HCT116 (cell line): ENCODE measurements at regions not wholly inside any gene's neighbourhood (a gene's known extent, or its start where the extent isn't known, plus 50 kb on each side); places are given as distances from the start of the nearest gene placed in this dataset.

ENCODE experiments used
- ATAC-seq: fragments of 200-7000 bp; cut with Tn5 transposase; 2 replicates; pipeline ENCODE4 v1.9.1; 2020; ENCODE audit warnings: mild to moderate bottlenecking, moderate library complexity
- BruUV-seq: library from RNA; stranded (reverse); fragments of 400-500 nt; replicated peaks from 2 replicates; lab custom pipeline; 2021; lab: Mats Ljungman, UMichigan
- CTCF ChIA-PET: fragments of 300-600 bp; sonication (Branson Sonifier 250); formaldehyde crosslinking; loops from one replicate; lab custom pipeline; 2021; ENCODE audit warnings: antibody characterized with exemption; lab: Charles Lee
- POLR2A ChIA-PET: fragments of 300-600, 350-600 bp; sonication (Branson Sonifier 250); formaldehyde crosslinking; loops from one replicate; lab custom pipeline; 2021; ENCODE audit warnings: antibody characterized with exemption; lab: Charles Lee
- RAD21 ChIA-PET, 2 experiments: fragments of 300-600 bp; sonication (Branson Sonifier 250); formaldehyde crosslinking; loops; one replicate each; lab custom pipeline; 2023; ENCODE audit warnings: low total read pairs in 2 of 2; ENCODE audit not compliant: uncharacterized antibody in 2 of 2, unreplicated experiment in 2 of 2, low non-redundant PET in 1 of 2; lab: Charles Lee
- DNase-seq: peaks from one replicate; pipeline ENCODE4 v3.0.0-alpha.2; 2010; ENCODE audit warnings: low read depth, low spot score
- H2AFZ ChIP-seq: fragments of 200-600 bp; shearing (Covaris generic), sonication (generic); 2 replicates; pipeline ENCODE4 v1.6.1; 2017; ENCODE audit warnings: low read depth, mixed run types, mixed read lengths, antibody characterized with exemption, low read length; ENCODE audit not compliant: poor library complexity, severe bottlenecking
- H3K27ac ChIP-seq: 2 replicates; pipeline ENCODE4 v1.5.1; 2012; ENCODE audit warnings: low read depth, low read length
- H3K27me3 ChIP-seq: fragments of 200-600 bp; sonication (generic); 2 replicates; pipeline ENCODE4 v1.6.1; 2016; ENCODE audit warnings: mixed run types, low read length, mixed read lengths; ENCODE audit not compliant: insufficient read depth
- H3K36me3 ChIP-seq, 2 experiments: fragments of 200-500 bp in 1 of 2; fragments of 200-600 bp in 1 of 2; sonication (Bioruptor generic) in 1 of 2; sonication (generic) in 1 of 2; 2 replicates each; pipeline versions ENCODE4 v1.5.1 to v1.6.1; 2014 to 2016; ENCODE audit warnings: low read length in 2 of 2, inconsistent platforms in 1 of 2, mixed read lengths in 1 of 2, mixed run types in 1 of 2; ENCODE audit not compliant: insufficient read depth in 2 of 2, control insufficient read depth in 1 of 2
- H3K4me1 ChIP-seq, 2 experiments: fragments of 200-600 bp in 1 of 2; sonication (generic) in 1 of 2; 2 replicates each; pipeline versions ENCODE4 v1.5.1 to v1.6.1; 2012 to 2017; ENCODE audit warnings: low read length in 2 of 2, inconsistent platforms in 1 of 2, mild to moderate bottlenecking in 1 of 2, mixed read lengths in 1 of 2, mixed run types in 1 of 2, moderate library complexity in 1 of 2; ENCODE audit not compliant: insufficient read depth in 2 of 2, control insufficient read depth in 1 of 2
- H3K4me2 ChIP-seq: fragments of 200-600 bp; sonication (generic); 2 replicates; pipeline ENCODE4 v1.6.1; 2017; ENCODE audit warnings: mixed run types, low read length, mixed read lengths
- H3K4me3 ChIP-seq, 2 experiments: fragments of 200-600 bp in 1 of 2; sonication (generic) in 1 of 2; replicated peaks in 1 of 2; 2 replicates each; pipeline ENCODE4 v1.5.1; 2011 to 2016; ENCODE audit warnings: low read length in 2 of 2, control low read depth in 1 of 2, low read depth in 1 of 2, mild to moderate bottlenecking in 1 of 2, mixed read lengths in 1 of 2, mixed run types in 1 of 2
- H3K79me2 ChIP-seq: fragments of 200-600 bp; sonication (generic); 2 replicates; pipeline ENCODE4 v1.6.1; 2017; ENCODE audit warnings: mild to moderate bottlenecking, mixed run types, low read length, moderate library complexity, mixed read lengths; ENCODE audit not compliant: insufficient read depth
- H3K9ac ChIP-seq: fragments of 200-600 bp; sonication (generic); 2 replicates; pipeline ENCODE4 v1.6.1; 2016; ENCODE audit warnings: low read length, mixed read lengths
- H3K9me2 ChIP-seq: fragments of 200-600 bp; sonication (generic), shearing (Covaris generic); 2 replicates; pipeline ENCODE4 v1.6.1; 2017; ENCODE audit warnings: mixed run types, mild to moderate bottlenecking, moderate library complexity; ENCODE audit not compliant: insufficient read depth
- H3K9me3 ChIP-seq, 2 experiments: fragments of 200-500 bp in 1 of 2; fragments of 200-600 bp in 1 of 2; sonication (Bioruptor generic) in 1 of 2; sonication (generic) in 1 of 2; 2 replicates each; pipeline ENCODE4 v1.6.1; 2014 to 2017; ENCODE audit warnings: low read length in 2 of 2, mixed read lengths in 2 of 2, inconsistent platforms in 1 of 2, low read depth in 1 of 2, mild to moderate bottlenecking in 1 of 2, mixed run types in 1 of 2, moderate library complexity in 1 of 2; ENCODE audit not compliant: control insufficient read depth in 1 of 2, insufficient read depth in 1 of 2
- H4K20me1 ChIP-seq: fragments of 200-600 bp; sonication (generic), shearing (Covaris generic); 2 replicates; pipeline ENCODE4 v1.6.1; 2017; ENCODE audit warnings: mixed run types, mild to moderate bottlenecking, moderate library complexity; ENCODE audit not compliant: insufficient read depth
- EGR1 ChIP-seq: IDR thresholded peaks from 2 replicates; pipeline ENCODE4 v1.6.1; 2012; ENCODE audit warnings: low read depth
- ELF1 ChIP-seq: IDR thresholded peaks from 2 replicates; pipeline ENCODE4 v1.6.1; 2012; ENCODE audit warnings: low read depth, borderline replicate concordance
- EZH2 ChIP-seq: fragments of 200-600 bp; sonication (generic); IDR thresholded peaks from 2 replicates; pipeline ENCODE4 v1.6.1; 2017; ENCODE audit warnings: antibody characterized with exemption, mixed run types
- FOSL1 ChIP-seq: IDR thresholded peaks from 2 replicates; pipeline ENCODE4 v1.6.1; 2012; ENCODE audit warnings: low read depth
- JUND ChIP-seq: IDR thresholded peaks from 2 replicates; pipeline ENCODE4 v1.6.1; 2012
- POLR2A ChIP-seq: IDR thresholded peaks from 2 replicates; pipeline ENCODE4 v1.7.0; 2011; ENCODE audit warnings: borderline replicate concordance; ENCODE audit not compliant: insufficient read depth, insufficient read length; ENCODE audit errors: extremely low read depth
- SP1 ChIP-seq: IDR thresholded peaks from 2 replicates; pipeline ENCODE4 v1.6.1; 2012; ENCODE audit warnings: low read depth
- YY1 ChIP-seq: IDR thresholded peaks from 2 replicates; pipeline ENCODE4 v1.6.1; 2011; ENCODE audit warnings: low read length, low read depth, moderate library complexity, mild to moderate bottlenecking; ENCODE audit not compliant: insufficient replicate concordance; ENCODE audit errors: extremely low read depth
- ZFX ChIP-seq: fragments of 450-650 bp; IDR thresholded peaks from 2 replicates; pipeline ENCODE4 v1.6.1; 2017
- ZNF274 ChIP-seq: fragments of 200-500 bp; sonication (Bioruptor generic); IDR thresholded peaks from 2 replicates; pipeline ENCODE4 v1.6.1; 2014; ENCODE audit warnings: mild to moderate bottlenecking, low read depth, low read length, inconsistent platforms
- intact Hi-C: fragments of 100-400 bp; cut with micrococcal nuclease; formaldehyde crosslinking; loops from 2 replicates; pipeline ENCODE4 v1.10.0; 2022
- TF ChIP-seq, protein P1 (sequence below), 3 experiments: fragments of 200-600 bp in 1 of 3; sonication (generic) in 1 of 3; IDR thresholded peaks in 2 of 3; conservative IDR thresholded peaks in 1 of 3; 2 replicates each; pipeline ENCODE4 v1.5.1; 2012 to 2017; ENCODE audit warnings: low read depth in 2 of 3, low read length in 2 of 3, antibody characterized with exemption in 1 of 3, borderline replicate concordance in 1 of 3, control low read depth in 1 of 3, mild to moderate bottlenecking in 1 of 3, mixed read lengths in 1 of 3, mixed run types in 1 of 3, moderate library complexity in 1 of 3; ENCODE audit not compliant: insufficient read depth in 1 of 3
- TF ChIP-seq, protein P2 (sequence below): IDR thresholded peaks from 2 replicates; pipeline ENCODE4 v1.6.1; 2011; ENCODE audit warnings: mild to moderate bottlenecking, low read length, moderate library complexity; ENCODE audit not compliant: insufficient replicate concordance; ENCODE audit errors: extremely low read depth
- TF ChIP-seq, protein P3 (sequence below): IDR thresholded peaks from 2 replicates; pipeline ENCODE4 v1.6.1; 2012; ENCODE audit warnings: low read depth

DNA sequence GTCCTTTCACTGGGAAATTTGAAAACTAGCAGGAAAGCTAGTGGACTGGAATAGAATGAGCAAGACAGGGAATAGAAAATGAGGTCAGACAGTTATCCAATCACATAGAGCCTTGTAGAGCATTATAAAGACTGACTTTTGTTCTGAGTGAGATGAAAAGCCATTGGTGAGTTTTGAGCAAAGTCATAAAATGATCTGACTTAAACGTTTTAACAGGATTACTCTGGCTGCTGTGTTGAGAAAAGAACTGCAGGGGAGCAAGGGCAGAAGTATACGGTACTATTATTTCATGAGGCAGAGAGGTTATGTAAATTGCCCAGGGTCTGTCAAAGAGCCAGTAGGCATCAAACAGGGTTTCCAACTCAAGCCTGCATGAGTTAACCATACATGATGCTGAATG lies 393.4 kb downstream of the TFEC start:
- ChIA-PET CTCF (no interaction called here), RAD21 (no interaction called here)
- Histone ChIP-seq H3K36me3 (no peaks in the 10 kb centered on the region), H3K9me2 (no peaks in the 10 kb centered on the region), H3K27me3 (no peaks in the 10 kb centered on the region), H3K27ac (no peak overlapping the region)
- DNase-seq, result no peak
- no peak for TF ChIP-seq JUND
- TF ChIP-seq, all 23 proteins: peak for 0
- intact Hi-C loops, result no loop called here
- POLR2A ChIA-PET, result no interaction called here
- no peak overlapping the region for H3K4me2 ChIP-seq
- no peaks in the 10 kb centered on the region for H4K20me1 ChIP-seq
- H3K9ac ChIP-seq, result no peak overlapping the region
- BruUV-seq, result no TSS peak
- no peak for ATAC-seq
- H3K4me3 ChIP-seq, result no peak overlapping the region
- no peak overlapping the region for H2AFZ ChIP-seq
- H3K9me3 ChIP-seq, result no peaks in the 10 kb centered on the region
- H3K4me1 ChIP-seq, result peaks cover 0 to 4% of the 10 kb centered on the region in 2 experiments; a peak in 1 of 4 replicates
- no peaks in the 10 kb centered on the region for H3K79me2 ChIP-seq

DNA sequence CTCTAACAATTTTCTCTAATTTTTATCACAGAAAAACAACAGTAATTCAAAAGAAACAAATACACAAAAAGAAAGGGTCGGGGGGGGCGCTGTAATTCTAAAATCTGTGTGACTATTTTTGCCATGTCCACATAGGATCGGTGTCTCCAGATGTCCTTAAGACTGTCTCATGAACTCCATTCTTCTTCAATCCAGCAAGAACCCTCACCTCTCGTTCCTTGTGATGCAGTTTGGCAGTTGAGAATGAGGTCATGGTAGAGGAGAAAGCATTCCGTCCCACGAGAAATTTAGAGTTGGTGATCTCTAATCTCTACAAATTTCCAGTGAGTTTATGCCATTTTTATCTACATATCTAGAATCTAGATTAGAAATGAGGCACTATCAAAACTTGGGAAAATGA lies 394.7 kb downstream of the TFEC start:
- ChIA-PET CTCF (no interaction called here), POLR2A (no interaction called here), RAD21 (no interaction called here)
- Histone ChIP-seq H3K4me3 (no peak overlapping the region), H4K20me1 (no peaks in the 10 kb centered on the region), H3K4me1 (peaks cover 0 to 4% of the 10 kb centered on the region in 2 experiments; a peak in 1 of 4 replicates), H3K9me2 (no peaks in the 10 kb centered on the region), H3K9me3 (no peaks in the 10 kb centered on the region), H3K79me2 (no peaks in the 10 kb centered on the region), H3K36me3 (no peaks in the 10 kb centered on the region), H3K27ac (no peak overlapping the region), H3K9ac (no peak overlapping the region), H3K4me2 (no peak overlapping the region), H2AFZ (no peak overlapping the region), H3K27me3 (no peaks in the 10 kb centered on the region)
- ATAC-seq, result no peak
- DNase-seq, result no peak
- intact Hi-C loops, result no loop called here
- BruUV-seq, result no TSS peak
- TF ChIP-seq FOSL1 (no peak), SP1 (no peak), EZH2 (no peak), EGR1 (no peak), ZNF274 (no peak), POLR2A (no peak), YY1 (no peak), JUND (no peak), ZFX (no peak), ELF1 (no peak)
- TF ChIP-seq, protein P1, sequence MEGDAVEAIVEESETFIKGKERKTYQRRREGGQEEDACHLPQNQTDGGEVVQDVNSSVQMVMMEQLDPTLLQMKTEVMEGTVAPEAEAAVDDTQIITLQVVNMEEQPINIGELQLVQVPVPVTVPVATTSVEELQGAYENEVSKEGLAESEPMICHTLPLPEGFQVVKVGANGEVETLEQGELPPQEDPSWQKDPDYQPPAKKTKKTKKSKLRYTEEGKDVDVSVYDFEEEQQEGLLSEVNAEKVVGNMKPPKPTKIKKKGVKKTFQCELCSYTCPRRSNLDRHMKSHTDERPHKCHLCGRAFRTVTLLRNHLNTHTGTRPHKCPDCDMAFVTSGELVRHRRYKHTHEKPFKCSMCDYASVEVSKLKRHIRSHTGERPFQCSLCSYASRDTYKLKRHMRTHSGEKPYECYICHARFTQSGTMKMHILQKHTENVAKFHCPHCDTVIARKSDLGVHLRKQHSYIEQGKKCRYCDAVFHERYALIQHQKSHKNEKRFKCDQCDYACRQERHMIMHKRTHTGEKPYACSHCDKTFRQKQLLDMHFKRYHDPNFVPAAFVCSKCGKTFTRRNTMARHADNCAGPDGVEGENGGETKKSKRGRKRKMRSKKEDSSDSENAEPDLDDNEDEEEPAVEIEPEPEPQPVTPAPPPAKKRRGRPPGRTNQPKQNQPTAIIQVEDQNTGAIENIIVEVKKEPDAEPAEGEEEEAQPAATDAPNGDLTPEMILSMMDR (IDR thresholded peaks at IDR 0.05 in 2 of 3, conservative IDR thresholded peaks at IDR 0.05 in 1 of 3; ENCODE audit: borderline replicate concordance in 1 of 3, insufficient read depth in 1 of 3, low read depth in 2 of 3, low read length in 2 of 3), result no peak
- TF ChIP-seq, protein P2, sequence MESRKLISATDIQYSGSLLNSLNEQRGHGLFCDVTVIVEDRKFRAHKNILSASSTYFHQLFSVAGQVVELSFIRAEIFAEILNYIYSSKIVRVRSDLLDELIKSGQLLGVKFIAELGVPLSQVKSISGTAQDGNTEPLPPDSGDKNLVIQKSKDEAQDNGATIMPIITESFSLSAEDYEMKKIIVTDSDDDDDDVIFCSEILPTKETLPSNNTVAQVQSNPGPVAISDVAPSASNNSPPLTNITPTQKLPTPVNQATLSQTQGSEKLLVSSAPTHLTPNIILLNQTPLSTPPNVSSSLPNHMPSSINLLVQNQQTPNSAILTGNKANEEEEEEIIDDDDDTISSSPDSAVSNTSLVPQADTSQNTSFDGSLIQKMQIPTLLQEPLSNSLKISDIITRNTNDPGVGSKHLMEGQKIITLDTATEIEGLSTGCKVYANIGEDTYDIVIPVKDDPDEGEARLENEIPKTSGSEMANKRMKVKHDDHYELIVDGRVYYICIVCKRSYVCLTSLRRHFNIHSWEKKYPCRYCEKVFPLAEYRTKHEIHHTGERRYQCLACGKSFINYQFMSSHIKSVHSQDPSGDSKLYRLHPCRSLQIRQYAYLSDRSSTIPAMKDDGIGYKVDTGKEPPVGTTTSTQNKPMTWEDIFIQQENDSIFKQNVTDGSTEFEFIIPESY, result no peak
- TF ChIP-seq, protein P3, sequence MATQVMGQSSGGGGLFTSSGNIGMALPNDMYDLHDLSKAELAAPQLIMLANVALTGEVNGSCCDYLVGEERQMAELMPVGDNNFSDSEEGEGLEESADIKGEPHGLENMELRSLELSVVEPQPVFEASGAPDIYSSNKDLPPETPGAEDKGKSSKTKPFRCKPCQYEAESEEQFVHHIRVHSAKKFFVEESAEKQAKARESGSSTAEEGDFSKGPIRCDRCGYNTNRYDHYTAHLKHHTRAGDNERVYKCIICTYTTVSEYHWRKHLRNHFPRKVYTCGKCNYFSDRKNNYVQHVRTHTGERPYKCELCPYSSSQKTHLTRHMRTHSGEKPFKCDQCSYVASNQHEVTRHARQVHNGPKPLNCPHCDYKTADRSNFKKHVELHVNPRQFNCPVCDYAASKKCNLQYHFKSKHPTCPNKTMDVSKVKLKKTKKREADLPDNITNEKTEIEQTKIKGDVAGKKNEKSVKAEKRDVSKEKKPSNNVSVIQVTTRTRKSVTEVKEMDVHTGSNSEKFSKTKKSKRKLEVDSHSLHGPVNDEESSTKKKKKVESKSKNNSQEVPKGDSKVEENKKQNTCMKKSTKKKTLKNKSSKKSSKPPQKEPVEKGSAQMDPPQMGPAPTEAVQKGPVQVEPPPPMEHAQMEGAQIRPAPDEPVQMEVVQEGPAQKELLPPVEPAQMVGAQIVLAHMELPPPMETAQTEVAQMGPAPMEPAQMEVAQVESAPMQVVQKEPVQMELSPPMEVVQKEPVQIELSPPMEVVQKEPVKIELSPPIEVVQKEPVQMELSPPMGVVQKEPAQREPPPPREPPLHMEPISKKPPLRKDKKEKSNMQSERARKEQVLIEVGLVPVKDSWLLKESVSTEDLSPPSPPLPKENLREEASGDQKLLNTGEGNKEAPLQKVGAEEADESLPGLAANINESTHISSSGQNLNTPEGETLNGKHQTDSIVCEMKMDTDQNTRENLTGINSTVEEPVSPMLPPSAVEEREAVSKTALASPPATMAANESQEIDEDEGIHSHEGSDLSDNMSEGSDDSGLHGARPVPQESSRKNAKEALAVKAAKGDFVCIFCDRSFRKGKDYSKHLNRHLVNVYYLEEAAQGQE, result no peak
